ENCODE measurements at regions not wholly inside any gene's neighbourhood (a gene's known extent, or its start where the extent isn't known, plus 50 kb on each side); places are given as distances from the start of the nearest gene placed in this dataset.

DNA sequence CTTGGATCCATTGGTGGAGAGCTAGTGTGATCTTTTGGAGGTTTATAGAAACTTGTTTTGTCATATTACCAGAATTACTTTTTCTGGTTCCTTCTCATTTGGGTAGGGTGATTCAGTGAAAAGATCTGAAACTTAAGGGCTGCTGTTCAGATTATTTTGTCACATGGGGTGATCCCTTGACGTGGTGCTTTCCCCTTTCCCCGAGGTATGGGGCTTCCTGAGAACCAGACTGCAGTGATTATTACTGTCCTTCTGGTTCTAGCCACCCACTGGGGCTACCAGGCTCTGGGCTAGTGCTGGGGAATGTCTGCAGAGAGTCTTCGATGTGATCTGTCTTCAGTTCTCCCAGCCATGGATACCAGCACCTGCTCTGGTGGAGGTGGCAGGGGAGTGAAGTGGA, 1030.0 kb downstream of the GRM8 start:
- TF ChIP-seq ZNF384 (IDR thresholded peaks at IDR 0.05) = no peak
- no peak for TF ChIP-seq BHLHE40 (IDR thresholded peaks at IDR 0.05; ENCODE audit: borderline replicate concordance)
- no peak for TF ChIP-seq NFRKB (IDR thresholded peaks at IDR 0.05)
- no peak for TF ChIP-seq HDGF (IDR thresholded peaks at IDR 0.05; ENCODE audit: borderline replicate concordance)
- no peak for TF ChIP-seq ARNT (IDR thresholded peaks at IDR 0.05)
- TF ChIP-seq SP1 (IDR thresholded peaks at IDR 0.05) = no peak
- no peak for TF ChIP-seq FOXK2 (IDR thresholded peaks at IDR 0.05)
- TF ChIP-seq FOXM1 (IDR thresholded peaks at IDR 0.05; ENCODE audit: borderline replicate concordance) = no peak
- no peak for TF ChIP-seq LEF1 (IDR thresholded peaks at IDR 0.05; ENCODE audit: borderline replicate concordance)
- TF ChIP-seq, protein P1, sequence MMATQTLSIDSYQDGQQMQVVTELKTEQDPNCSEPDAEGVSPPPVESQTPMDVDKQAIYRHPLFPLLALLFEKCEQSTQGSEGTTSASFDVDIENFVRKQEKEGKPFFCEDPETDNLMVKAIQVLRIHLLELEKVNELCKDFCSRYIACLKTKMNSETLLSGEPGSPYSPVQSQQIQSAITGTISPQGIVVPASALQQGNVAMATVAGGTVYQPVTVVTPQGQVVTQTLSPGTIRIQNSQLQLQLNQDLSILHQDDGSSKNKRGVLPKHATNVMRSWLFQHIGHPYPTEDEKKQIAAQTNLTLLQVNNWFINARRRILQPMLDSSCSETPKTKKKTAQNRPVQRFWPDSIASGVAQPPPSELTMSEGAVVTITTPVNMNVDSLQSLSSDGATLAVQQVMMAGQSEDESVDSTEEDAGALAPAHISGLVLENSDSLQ (IDR thresholded peaks at IDR 0.05) = no peak
- TF ChIP-seq L3MBTL2 (conservative IDR thresholded peaks at IDR 0.05) = no peak
- no peak for TF ChIP-seq ELF4 (IDR thresholded peaks at IDR 0.05)

Measured in HEK293T (cell line).